Urinary bladder (tissue), 3 donors: ENCODE measurements at regions not wholly inside any gene's neighbourhood (a gene's known extent, or its start where the extent isn't known, plus 50 kb on each side); places are given as distances from the start of the nearest gene placed in this dataset.

Experiments used
- DNase-seq: peaks from one replicate; pipeline ENCODE4 v3.0.0-alpha.2; 2015; ENCODE audit errors: extremely low spot score
- H3K27ac ChIP-seq: one replicate; pipeline ENCODE4 v1.5.1; 2013; ENCODE audit warnings: low read depth, mild to moderate bottlenecking, moderate library complexity
- H3K36me3 ChIP-seq: one replicate; pipeline ENCODE4 v1.6.1; 2013; ENCODE audit warnings: mild to moderate bottlenecking, moderate library complexity; ENCODE audit not compliant: insufficient read depth
- H3K4me1 ChIP-seq: one replicate; pipeline ENCODE4 v1.6.1; 2013; ENCODE audit warnings: mild to moderate bottlenecking, moderate library complexity; ENCODE audit not compliant: insufficient read depth
- H3K4me3 ChIP-seq: one replicate; pipeline ENCODE4 v1.5.1; 2013; ENCODE audit warnings: low read depth, low read length
- WGBS: extraction: QIAGEN DNeasy Blood & Tissue Kit; methylation state at CpG from one replicate; pipeline ENCODE4 v1.1.7; 2013; 5-methylcytosine and 5-hydroxymethylcytosine counted together
- donor health status: healthy with polysubstance abuse.
- donor health status: healthy.

GRCh38 chr5:56529666-56530430 lies 285.5 kb upstream of the MAP3K1 start:
- Histone ChIP-seq H3K4me1 (no peaks in the 10 kb centered on the region), H3K36me3 (no peaks in the 10 kb centered on the region), H3K27ac (no peak overlapping the region), H3K4me3 (no peak overlapping the region)
- 90% methylated on average over 16 of the region's 16 CpGs for WGBS
- DNase-seq, result no peak

GRCh38 chr5:56527174-56527573 lies 288.2 kb upstream of the MAP3K1 start:
- no peak overlapping the region for H3K27ac ChIP-seq
- H3K36me3 ChIP-seq, result no peaks in the 10 kb centered on the region
- DNase-seq, result no peak
- no peak overlapping the region for H3K4me3 ChIP-seq
- no peaks in the 10 kb centered on the region for H3K4me1 ChIP-seq
- 79% methylated on average over 4 of the region's 4 CpGs for WGBS

GRCh38 chr5:56525113-56525512 lies 290.2 kb upstream of the MAP3K1 start:
- 69% methylated on average over 3 of the region's 3 CpGs for WGBS
- Histone ChIP-seq H3K27ac (no peak overlapping the region), H3K4me3 (no peak overlapping the region), H3K36me3 (no peaks in the 10 kb centered on the region), H3K4me1 (no peaks in the 10 kb centered on the region)
- no peak for DNase-seq

GRCh38 chr5:56523790-56524575 lies 290.9 kb upstream of the ANKRD55 start:
- Histone ChIP-seq H3K27ac (no peak overlapping the region), H3K4me3 (no peak overlapping the region), H3K4me1 (no peaks in the 10 kb centered on the region), H3K36me3 (no peaks in the 10 kb centered on the region)
- 24% methylated on average over 6 of the region's 6 CpGs for WGBS
- DNase-seq, result no peak

GRCh38 chr5:56522960-56523359 lies 289.8 kb upstream of the ANKRD55 start:
- Histone ChIP-seq H3K36me3 (no peaks in the 10 kb centered on the region), H3K27ac (no peak overlapping the region), H3K4me3 (no peak overlapping the region), H3K4me1 (no peaks in the 10 kb centered on the region)
- WGBS, result 54% methylated on average over 1 of the region's 1 CpG
- no peak for DNase-seq

- 78% methylated on average over 5 of the region's 5 CpGs for WGBS
- DNase-seq, result no peak
- H3K36me3 ChIP-seq, result no peaks in the 10 kb centered on the region
- no peaks in the 10 kb centered on the region for H3K4me1 ChIP-seq
- H3K4me3 ChIP-seq, result no peak overlapping the region
- no peak overlapping the region for H3K27ac ChIP-seq
Observed at GRCh38 chr5:56522169-56522568, 289.0 kb upstream of the ANKRD55 start.

GRCh38 chr5:56520986-56521730 lies 288.0 kb upstream of the ANKRD55 start:
- 94% methylated on average over 11 of the region's 11 CpGs for WGBS
- no peak for DNase-seq

GRCh38 chr5:56518820-56519219 lies 285.7 kb upstream of the ANKRD55 start:
- no peak overlapping the region for H3K27ac ChIP-seq
- H3K4me1 ChIP-seq, result no peaks in the 10 kb centered on the region
- no peak for DNase-seq
- H3K36me3 ChIP-seq, result no peaks in the 10 kb centered on the region
- H3K4me3 ChIP-seq, result no peak overlapping the region
- WGBS, result 93% methylated on average over 4 of the region's 4 CpGs

More at GRCh38 chr5:56520986-56521730, 288.0 kb upstream of the ANKRD55 start:
- no peaks in the 10 kb centered on the region for H3K4me1 ChIP-seq
- no peaks in the 10 kb centered on the region for H3K36me3 ChIP-seq
- H3K4me3 ChIP-seq, result no peak overlapping the region
- no peak overlapping the region for H3K27ac ChIP-seq

GRCh38 chr5:56517011-56517416 lies 283.9 kb upstream of the ANKRD55 start:
- DNase-seq, result no peak
- Histone ChIP-seq H3K27ac (no peak overlapping the region), H3K36me3 (no peaks in the 10 kb centered on the region), H3K4me1 (no peaks in the 10 kb centered on the region), H3K4me3 (no peak overlapping the region)
- 54% methylated on average over 2 of the region's 2 CpGs for WGBS

GRCh38 chr5:56516441-56516840 lies 283.3 kb upstream of the ANKRD55 start:
- Histone ChIP-seq H3K4me1 (no peaks in the 10 kb centered on the region), H3K27ac (no peak overlapping the region), H3K36me3 (no peaks in the 10 kb centered on the region), H3K4me3 (no peak overlapping the region)
- DNase-seq, result no peak
- 78% methylated on average over 5 of the region's 5 CpGs for WGBS

- WGBS, result 75% methylated on average over 2 of the region's 2 CpGs
- Histone ChIP-seq H3K4me3 (no peak overlapping the region), H3K4me1 (no peaks in the 10 kb centered on the region), H3K36me3 (no peaks in the 10 kb centered on the region), H3K27ac (no peak overlapping the region)
- DNase-seq, result no peak
Observed at GRCh38 chr5:56516035-56516434, 282.9 kb upstream of the ANKRD55 start.

GRCh38 chr5:56515011-56515410 lies 281.9 kb upstream of the ANKRD55 start:
- Histone ChIP-seq H3K36me3 (no peaks in the 10 kb centered on the region), H3K4me3 (no peak overlapping the region), H3K4me1 (no peaks in the 10 kb centered on the region), H3K27ac (no peak overlapping the region)
- DNase-seq, result no peak
- WGBS, result 79% methylated on average over 8 of the region's 8 CpGs

- H3K36me3 ChIP-seq, result no peaks in the 10 kb centered on the region
- no peak for DNase-seq
- H3K4me1 ChIP-seq, result no peaks in the 10 kb centered on the region
- 77% methylated on average over 4 of the region's 4 CpGs for WGBS
- H3K4me3 ChIP-seq, result no peak overlapping the region
- H3K27ac ChIP-seq, result no peak overlapping the region
Observed at GRCh38 chr5:56514245-56514644, 281.1 kb upstream of the ANKRD55 start.
